GM23338 (cell line): ENCODE measurements at regions not wholly inside any gene's neighbourhood (a gene's known extent, or its start where the extent isn't known, plus 50 kb on each side); places are given as distances from the start of the nearest gene placed in this dataset.

ENCODE experiments used
- ATAC-seq: fragments of 200-7000 bp; cut with Tn5 transposase; 3 replicates; pipeline ENCODE4 v1.9.1; 2020
- DNase-seq: peaks from one replicate; pipeline ENCODE4 v3.0.0-alpha.2; 2015; ENCODE audit warnings: low spot score
- H2AFZ ChIP-seq: fragments of 200-600 bp; sonication (generic); 2 replicates; pipeline ENCODE4 v1.8.0; 2016; ENCODE audit warnings: antibody characterized with exemption, mild to moderate bottlenecking, moderate library complexity
- H3F3A ChIP-seq: fragments of 200-600 bp; sonication (generic); replicated peaks from 2 replicates; pipeline ENCODE4 v1.8.0; 2017; ENCODE audit warnings: antibody characterized with exemption, mixed run types, low read depth
- H3K27ac ChIP-seq: fragments of 200-600 bp; sonication (generic); 2 replicates; pipeline ENCODE4 v1.6.1; 2016; ENCODE audit warnings: low read depth
- H3K27me3 ChIP-seq: fragments of 200-600 bp; sonication (generic); 2 replicates; pipeline ENCODE4 v1.8.0; 2016; ENCODE audit warnings: mild to moderate bottlenecking, mixed run types, moderate library complexity; ENCODE audit not compliant: insufficient read depth
- H3K36me3 ChIP-seq: fragments of 200-600 bp; sonication (generic); 2 replicates; pipeline ENCODE4 v1.8.0; 2016; ENCODE audit warnings: mild to moderate bottlenecking; ENCODE audit not compliant: insufficient read depth
- H3K4me1 ChIP-seq: fragments of 200-600 bp; sonication (generic); 2 replicates; pipeline ENCODE4 v1.8.0; 2016; ENCODE audit warnings: mild to moderate bottlenecking, moderate library complexity; ENCODE audit not compliant: insufficient read depth
- H3K4me2 ChIP-seq: fragments of 200-600 bp; sonication (generic); 2 replicates; pipeline ENCODE4 v1.7.1; 2017; ENCODE audit warnings: mixed run types
- H3K4me3 ChIP-seq: fragments of 200-600 bp; sonication (generic); 2 replicates; pipeline ENCODE4 v1.6.1; 2016; ENCODE audit warnings: mixed run types
- H3K79me2 ChIP-seq: fragments of 200-600 bp; sonication (generic); replicated peaks from 2 replicates; pipeline ENCODE4 v1.8.0; 2017; ENCODE audit warnings: mild to moderate bottlenecking; ENCODE audit not compliant: insufficient read depth
- H3K9me2 ChIP-seq: fragments of 200-600 bp; sonication (generic); 2 replicates; pipeline ENCODE4 v1.8.0; 2017; ENCODE audit not compliant: insufficient read depth
- H4K20me1 ChIP-seq: fragments of 200-600 bp; sonication (generic); replicated peaks from 2 replicates; pipeline ENCODE4 v1.8.0; 2017; ENCODE audit warnings: mild to moderate bottlenecking; ENCODE audit not compliant: insufficient read depth
- H3K27ac Mint-ChIP-seq: 2 replicates; pipeline ENCODE4 v1.8.0; 2020; ENCODE audit warnings: inconsistent platforms, mild to moderate bottlenecking, moderate library complexity, mixed read lengths
- H3K27me3 Mint-ChIP-seq: 3 replicates; pipeline ENCODE4 v1.8.0; 2022; ENCODE audit warnings: low read depth, mild to moderate bottlenecking, moderate library complexity, mixed read lengths, inconsistent platforms; ENCODE audit not compliant: insufficient read depth, poor library complexity
- H3K36me3 Mint-ChIP-seq: 3 replicates; pipeline ENCODE4 v1.8.0; 2021; ENCODE audit warnings: low read depth, mild to moderate bottlenecking, inconsistent platforms, moderate library complexity, mixed read lengths
- H3K4me1 Mint-ChIP-seq: 3 replicates; pipeline ENCODE4 v1.8.0; 2020; ENCODE audit warnings: mild to moderate bottlenecking, inconsistent platforms, mixed read lengths
- H3K4me3 Mint-ChIP-seq: 3 replicates; pipeline ENCODE4 v1.8.0; 2021; ENCODE audit warnings: moderate library complexity, mild to moderate bottlenecking, inconsistent platforms, mixed read lengths
- H3K9me3 Mint-ChIP-seq: 3 replicates; pipeline ENCODE4 v1.8.0; 2020; ENCODE audit warnings: moderate library complexity, mild to moderate bottlenecking, inconsistent platforms, mixed read lengths
- CREB1 ChIP-seq: fragments of 250-450 bp; sonication (Bioruptor Pico); IDR thresholded peaks from 2 replicates; pipeline ENCODE4 v1.5.0; 2020; ENCODE audit warnings: low read depth, mild to moderate bottlenecking, moderate library complexity
- EZH2 ChIP-seq: fragments of 200-600 bp; sonication (generic); IDR thresholded peaks from one replicate; pipeline ENCODE4 v1.8.0; 2017; ENCODE audit warnings: antibody characterized with exemption, mild to moderate bottlenecking, low read depth; ENCODE audit not compliant: unreplicated experiment
- EZH2phosphoT487 ChIP-seq: fragments of 200-600 bp; sonication (generic); IDR thresholded peaks from one replicate; pipeline ENCODE4 v1.8.1; 2018; ENCODE audit warnings: antibody characterized with exemption; ENCODE audit not compliant: unreplicated experiment
- JUNB ChIP-seq: IDR thresholded peaks from one replicate; pipeline ENCODE4 v1.6.1; 2016; ENCODE audit warnings: antibody characterized with exemption; ENCODE audit not compliant: unreplicated experiment
- NANOG ChIP-seq: IDR thresholded peaks from 2 replicates; pipeline ENCODE4 v1.6.1; 2016; ENCODE audit warnings: antibody characterized with exemption, borderline replicate concordance
- POLR2AphosphoS5 ChIP-seq: IDR thresholded peaks from 2 replicates; pipeline ENCODE4 v1.6.1; 2016; ENCODE audit warnings: antibody characterized with exemption, low read depth
- ZNF114 ChIP-seq: fragments of 250-450 bp; sonication (Bioruptor Pico); IDR thresholded peaks from 2 replicates; pipeline ENCODE4 v1.5.0; 2020; ENCODE audit warnings: mild to moderate bottlenecking, moderate library complexity
- ZNF462 ChIP-seq: fragments of 250-450 bp; sonication (Bioruptor Pico); IDR thresholded peaks from 2 replicates; pipeline ENCODE4 v1.5.0; 2020; ENCODE audit warnings: mild to moderate bottlenecking, moderate library complexity
- TF ChIP-seq, protein P1 (sequence below): IDR thresholded peaks from 2 replicates; pipeline ENCODE4 v1.6.1; 2016; ENCODE audit warnings: antibody characterized with exemption

DNA sequence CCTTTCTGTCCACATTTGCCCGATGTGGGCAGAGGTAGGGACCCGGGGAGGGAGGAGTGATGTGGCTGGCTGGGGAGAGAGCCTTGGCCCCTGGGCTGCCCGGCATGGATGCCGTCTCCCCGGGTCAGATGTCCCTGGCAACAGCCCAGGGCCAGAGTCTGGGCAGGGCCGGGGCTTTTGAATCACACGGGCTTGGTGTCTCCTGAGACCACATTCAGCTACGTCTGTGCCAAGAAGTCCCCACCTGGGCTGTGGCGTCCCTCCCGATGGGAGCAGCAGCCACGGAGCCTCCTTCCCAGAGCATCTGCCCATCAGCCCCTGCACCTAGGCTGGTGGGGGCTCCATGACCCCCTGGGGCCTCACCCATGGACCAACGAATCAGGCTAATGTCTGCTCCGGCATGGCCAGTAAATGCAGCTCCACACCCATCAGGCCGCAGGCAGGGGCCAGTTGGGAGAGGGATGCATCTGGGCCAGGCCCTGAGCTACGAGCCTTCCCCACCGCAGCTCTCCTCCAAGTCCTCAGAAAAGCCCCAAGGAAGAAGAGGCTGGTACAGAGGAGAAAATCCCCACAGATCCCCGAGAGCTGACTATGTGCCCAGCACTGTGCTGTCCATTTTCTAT, 109.4 kb downstream of the RFLNA start:
- H3K9me2 ChIP-seq: no peaks in the 10 kb centered on the region
- Mint-ChIP-seq H3K4me3 (no peak overlapping the region), H3K27ac (peak overlapping the region; percentile 58), H3K9me3 (no peaks in the 10 kb centered on the region; the same call in 2 of the 3 replicates), H3K27me3 (peaks cover 16% of the 10 kb centered on the region), H3K36me3 (peaks cover 29% of the 10 kb centered on the region), H3K4me1 (peaks cover 36% of the 10 kb centered on the region)
- peaks cover 5% of the 10 kb centered on the region; the same call in 1 of the 2 replicates for H3K36me3 ChIP-seq
- ATAC-seq: no peak
- H3K79me2 ChIP-seq: peaks cover 26% of the 10 kb centered on the region
- H4K20me1 ChIP-seq: peaks cover 9% of the 10 kb centered on the region
- no peaks in the 10 kb centered on the region; the same call in 1 of the 2 replicates for H3K4me1 ChIP-seq
- DNase-seq: no peak
- no peak overlapping the region for H2AFZ ChIP-seq
- no peak overlapping the region for H3K4me3 ChIP-seq
- TF ChIP-seq ZNF114 (CRISPR knock-in tag) (no peak), JUNB (no peak), POLR2AphosphoS5 (no peak), EZH2phosphoT487 (no peak), CREB1 (CRISPR knock-in tag) (no peak), NANOG (no peak), ZNF462 (CRISPR knock-in tag) (no peak), EZH2 (no peak)
- TF ChIP-seq, protein P1, sequence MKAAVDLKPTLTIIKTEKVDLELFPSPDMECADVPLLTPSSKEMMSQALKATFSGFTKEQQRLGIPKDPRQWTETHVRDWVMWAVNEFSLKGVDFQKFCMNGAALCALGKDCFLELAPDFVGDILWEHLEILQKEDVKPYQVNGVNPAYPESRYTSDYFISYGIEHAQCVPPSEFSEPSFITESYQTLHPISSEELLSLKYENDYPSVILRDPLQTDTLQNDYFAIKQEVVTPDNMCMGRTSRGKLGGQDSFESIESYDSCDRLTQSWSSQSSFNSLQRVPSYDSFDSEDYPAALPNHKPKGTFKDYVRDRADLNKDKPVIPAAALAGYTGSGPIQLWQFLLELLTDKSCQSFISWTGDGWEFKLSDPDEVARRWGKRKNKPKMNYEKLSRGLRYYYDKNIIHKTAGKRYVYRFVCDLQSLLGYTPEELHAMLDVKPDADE: no peak
- no peaks in the 10 kb centered on the region for H3K27me3 ChIP-seq
- H3K27ac ChIP-seq: no peak overlapping the region
- H3F3A ChIP-seq: 0 out of 2 replicates have a peak, but pooled peaks cover 4% of the 10 kb centered on the region
- no peak overlapping the region for H3K4me2 ChIP-seq
